A673 (cell line): ENCODE measurements at regions not wholly inside any gene's neighbourhood (a gene's known extent, or its start where the extent isn't known, plus 50 kb on each side); places are given as distances from the start of the nearest gene placed in this dataset.

Source experiments
- BruUV-seq: library from RNA; stranded (reverse); fragments of 400-500 nt; replicated peaks from 2 replicates; lab custom pipeline; 2021; lab: Mats Ljungman, UMichigan
- CTCF ChIA-PET: fragments of 300-600 bp; sonication (Branson Sonifier 250); formaldehyde crosslinking; loops from one replicate; lab custom pipeline; 2022; ENCODE audit warnings: antibody characterized with exemption; lab: Charles Lee
- POLR2A ChIA-PET: fragments of 300-600 bp; sonication (Branson Sonifier 250); formaldehyde crosslinking; loops from one replicate; lab custom pipeline; 2022; ENCODE audit warnings: antibody characterized with exemption; ENCODE audit not compliant: low non-redundant PET; lab: Charles Lee
- DNase-seq: peaks from one replicate; pipeline ENCODE4 v3.0.0-alpha.2; 2015; ENCODE audit warnings: low spot score
- H3K27ac ChIP-seq: fragments of 200-600 bp; sonication (generic); 2 replicates; pipeline ENCODE4 v1.5.1; 2016; ENCODE audit warnings: mixed run types, low read depth, mild to moderate bottlenecking, mixed read lengths, antibody characterized with exemption, low read length; ENCODE audit not compliant: poor library complexity, severe bottlenecking
- H3K27me3 ChIP-seq: fragments of 200-600 bp; sonication (generic); replicated peaks from 2 replicates; pipeline ENCODE4 v1.6.1; 2017; ENCODE audit warnings: mixed run types, low read depth, mild to moderate bottlenecking, mixed read lengths, antibody characterized with exemption, low read length; ENCODE audit not compliant: insufficient read depth, poor library complexity
- H3K36me3 ChIP-seq: fragments of 200-600 bp; sonication (generic); 2 replicates; pipeline ENCODE4 v1.6.1; 2016; ENCODE audit warnings: mixed run types, mild to moderate bottlenecking, mixed read lengths, antibody characterized with exemption, low read length; ENCODE audit not compliant: insufficient read depth, poor library complexity, severe bottlenecking
- H3K4me1 ChIP-seq: fragments of 200-600 bp; sonication (generic); 2 replicates; pipeline ENCODE4 v1.6.1; 2017; ENCODE audit warnings: mixed run types, mild to moderate bottlenecking, mixed read lengths, antibody characterized with exemption, low read length; ENCODE audit not compliant: insufficient read depth, poor library complexity, severe bottlenecking
- H3K4me3 ChIP-seq: fragments of 200-600 bp; sonication (generic); 2 replicates; pipeline ENCODE4 v1.5.1; 2016; ENCODE audit warnings: low read depth, mixed run types, mild to moderate bottlenecking, mixed read lengths, low read length; ENCODE audit not compliant: poor library complexity, severe bottlenecking
- H3K9me3 ChIP-seq: fragments of 200-600 bp; sonication (generic); 2 replicates; pipeline ENCODE4 v1.6.1; 2016; ENCODE audit warnings: mixed run types, low read depth, mild to moderate bottlenecking, mixed read lengths, antibody characterized with exemption, low read length; ENCODE audit not compliant: poor library complexity, severe bottlenecking
- EZH2 ChIP-seq: fragments of 200-600 bp; sonication (generic); IDR thresholded peaks from 2 replicates; pipeline ENCODE4 v1.6.1; 2017; ENCODE audit warnings: borderline replicate concordance, low read depth, mild to moderate bottlenecking, mixed read lengths, antibody characterized with exemption, low read length; ENCODE audit not compliant: poor library complexity, severe bottlenecking
- intact Hi-C: fragments of 100-400 bp; cut with micrococcal nuclease; formaldehyde crosslinking; loops from one replicate; pipeline ENCODE4 v1.10.0; 2022; ENCODE audit not compliant: unreplicated experiment
- TF ChIP-seq, protein P1 (sequence below): fragments of 300-800, 200-600 bp; sonication (generic); conservative IDR thresholded peaks from 2 replicates; pipeline ENCODE4 v1.5.1; 2017; ENCODE audit warnings: low read depth, mild to moderate bottlenecking, antibody characterized with exemption, low read length, moderate library complexity, mixed read lengths

DNA sequence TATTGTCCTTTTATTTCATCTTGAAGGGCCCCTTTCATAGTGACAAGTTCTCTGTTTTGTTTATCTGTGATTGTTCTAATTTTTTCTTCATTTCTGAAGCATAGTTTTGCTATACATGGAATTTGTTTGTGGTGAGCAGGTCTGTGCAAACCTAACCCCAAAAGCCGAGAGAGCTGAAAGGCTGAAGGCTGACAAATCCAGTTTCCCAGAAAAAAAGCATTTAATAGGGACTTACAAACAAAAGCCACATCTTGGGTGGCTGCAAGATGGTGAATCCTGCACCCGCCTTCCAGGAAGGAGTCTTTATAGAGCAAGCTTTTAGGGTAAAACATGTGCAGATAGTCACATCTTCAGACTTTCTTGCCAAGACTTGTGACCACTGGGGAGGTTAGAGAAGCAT, 473.4 kb upstream of the TRIB2 start:
- BruUV-seq, result no TSS peak
- H3K36me3 ChIP-seq, result no peaks in the 10 kb centered on the region
- H3K4me1 ChIP-seq, result no peaks in the 10 kb centered on the region
- POLR2A ChIA-PET, result no interaction called here
- H3K9me3 ChIP-seq, result no peaks in the 10 kb centered on the region
- H3K27ac ChIP-seq, result no peak overlapping the region
- no peaks in the 10 kb centered on the region for H3K27me3 ChIP-seq
- intact Hi-C loops, result no loop called here
- H3K4me3 ChIP-seq, result no peak overlapping the region
- DNase-seq, result no peak
- TF ChIP-seq, protein P1, sequence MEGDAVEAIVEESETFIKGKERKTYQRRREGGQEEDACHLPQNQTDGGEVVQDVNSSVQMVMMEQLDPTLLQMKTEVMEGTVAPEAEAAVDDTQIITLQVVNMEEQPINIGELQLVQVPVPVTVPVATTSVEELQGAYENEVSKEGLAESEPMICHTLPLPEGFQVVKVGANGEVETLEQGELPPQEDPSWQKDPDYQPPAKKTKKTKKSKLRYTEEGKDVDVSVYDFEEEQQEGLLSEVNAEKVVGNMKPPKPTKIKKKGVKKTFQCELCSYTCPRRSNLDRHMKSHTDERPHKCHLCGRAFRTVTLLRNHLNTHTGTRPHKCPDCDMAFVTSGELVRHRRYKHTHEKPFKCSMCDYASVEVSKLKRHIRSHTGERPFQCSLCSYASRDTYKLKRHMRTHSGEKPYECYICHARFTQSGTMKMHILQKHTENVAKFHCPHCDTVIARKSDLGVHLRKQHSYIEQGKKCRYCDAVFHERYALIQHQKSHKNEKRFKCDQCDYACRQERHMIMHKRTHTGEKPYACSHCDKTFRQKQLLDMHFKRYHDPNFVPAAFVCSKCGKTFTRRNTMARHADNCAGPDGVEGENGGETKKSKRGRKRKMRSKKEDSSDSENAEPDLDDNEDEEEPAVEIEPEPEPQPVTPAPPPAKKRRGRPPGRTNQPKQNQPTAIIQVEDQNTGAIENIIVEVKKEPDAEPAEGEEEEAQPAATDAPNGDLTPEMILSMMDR, result no peak
- no peak for TF ChIP-seq EZH2
- CTCF ChIA-PET, result no interaction called here

DNA sequence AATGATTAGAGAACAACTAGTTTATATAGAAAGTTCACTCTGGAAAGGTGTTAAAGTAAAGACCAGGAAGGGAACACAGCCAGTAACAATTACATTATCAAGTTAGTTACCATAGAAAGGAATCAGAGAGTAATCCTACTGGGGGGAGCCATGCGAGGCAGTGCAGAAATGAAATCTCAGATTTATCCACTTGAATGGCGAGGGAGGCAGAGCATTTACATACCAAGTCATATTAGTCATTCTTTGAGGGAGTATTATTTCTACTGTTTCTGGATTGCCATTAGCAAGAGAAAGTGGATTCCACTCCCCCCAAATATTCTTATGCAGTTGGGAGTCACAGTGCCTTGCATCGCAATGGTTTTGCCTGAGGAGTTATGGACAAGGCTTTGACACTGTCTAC, 472.7 kb upstream of the TRIB2 start:
- Histone ChIP-seq H3K36me3 (no peaks in the 10 kb centered on the region), H3K27ac (no peak overlapping the region), H3K27me3 (no peaks in the 10 kb centered on the region), H3K4me1 (no peaks in the 10 kb centered on the region), H3K9me3 (no peaks in the 10 kb centered on the region), H3K4me3 (no peak overlapping the region)
- no peak for DNase-seq
- no TSS peak for BruUV-seq
- intact Hi-C loops, result no loop called here
- TF ChIP-seq EZH2, result no peak
- TF ChIP-seq, protein P1, result no peak
- ChIA-PET CTCF (no interaction called here), POLR2A (no interaction called here)

DNA sequence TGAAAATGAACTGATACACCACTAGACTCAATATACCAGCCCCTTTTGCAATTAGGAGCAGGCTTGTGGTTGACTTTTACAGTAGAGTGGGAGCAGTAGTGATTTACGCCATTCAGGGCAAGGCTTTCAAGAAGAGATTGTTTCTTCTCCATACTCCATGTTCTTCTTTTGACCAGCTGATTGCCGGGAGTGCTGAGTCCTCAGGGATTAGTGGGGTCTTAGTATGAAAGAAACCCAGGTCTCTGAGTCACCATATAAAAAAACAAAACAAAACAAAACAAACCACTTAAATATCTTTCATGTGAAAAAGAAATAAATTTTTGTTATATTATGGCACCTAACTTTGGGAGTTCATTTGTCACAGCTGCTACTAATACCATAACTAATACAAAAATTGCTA, 465.6 kb upstream of the TRIB2 start:
- Histone ChIP-seq H3K4me1 (peaks cover 8% of the 10 kb centered on the region), H3K36me3 (no peaks in the 10 kb centered on the region), H3K4me3 (no peak overlapping the region), H3K27me3 (no peaks in the 10 kb centered on the region), H3K9me3 (no peaks in the 10 kb centered on the region), H3K27ac (no peak overlapping the region)
- CTCF ChIA-PET, result no interaction called here
- POLR2A ChIA-PET, result no interaction called here
- intact Hi-C loops, result no loop called here
- no peak for TF ChIP-seq EZH2
- TF ChIP-seq, protein P1, result no peak
- no peak for DNase-seq
- no TSS peak for BruUV-seq
